GM19099 (cell line): ENCODE measurements at regions not wholly inside any gene's neighbourhood (a gene's known extent, or its start where the extent isn't known, plus 50 kb on each side); places are given as distances from the start of the nearest gene placed in this dataset.

Experiments used
- POLR2A ChIP-seq: IDR thresholded peaks from 3 replicates; pipeline ENCODE4 v1.6.1; 2011; ENCODE audit warnings: low read depth; ENCODE audit not compliant: insufficient read length; ENCODE audit errors: extremely low read depth

GRCh38 chr20:53738039-53738944 is 144.7 kb upstream of the ZNF217 start:
- no peak for TF ChIP-seq POLR2A

- no peak for TF ChIP-seq POLR2A
Observed at GRCh38 chr20:53737396-53738038, 143.9 kb upstream of the ZNF217 start.

GRCh38 chr20:53736757-53737395 is 143.2 kb upstream of the ZNF217 start:
- TF ChIP-seq POLR2A, result no peak

- TF ChIP-seq POLR2A, result no peak
Observed at GRCh38 chr20:53736122-53736756, 142.6 kb upstream of the ZNF217 start.

- TF ChIP-seq POLR2A, result no peak
Observed at GRCh38 chr20:53735536-53736050, 142.0 kb upstream of the ZNF217 start.

- TF ChIP-seq POLR2A, result no peak
Observed at GRCh38 chr20:53734006-53734688, 140.5 kb upstream of the ZNF217 start.

- TF ChIP-seq POLR2A, result no peak
Observed at GRCh38 chr20:53731595-53731994, 138.0 kb upstream of the ZNF217 start.

- no peak for TF ChIP-seq POLR2A
Observed at GRCh38 chr20:53728359-53728758, 134.7 kb upstream of the ZNF217 start.

GRCh38 chr20:53725575-53725970 is 131.9 kb upstream of the ZNF217 start:
- no peak for TF ChIP-seq POLR2A

- no peak for TF ChIP-seq POLR2A
Observed at GRCh38 chr20:53723621-53724020, 130.0 kb upstream of the ZNF217 start.

- TF ChIP-seq POLR2A, result no peak
Observed at GRCh38 chr20:53723045-53723444, 129.4 kb upstream of the ZNF217 start.

- TF ChIP-seq POLR2A, result no peak
Observed at GRCh38 chr20:53722515-53723036, 128.9 kb upstream of the ZNF217 start.

GRCh38 chr20:53718142-53719021 is 124.7 kb upstream of the ZNF217 start:
- no peak for TF ChIP-seq POLR2A
